HL-60 (cell line): ENCODE measurements at regions not wholly inside any gene's neighbourhood (a gene's known extent, or its start where the extent isn't known, plus 50 kb on each side); places are given as distances from the start of the nearest gene placed in this dataset.

ENCODE experiments used
- DNase-seq, 2 experiments: peaks; one replicate each; pipeline ENCODE4 v3.0.0-alpha.2; 2010 to 2020; ENCODE audit warnings: low read depth in 1 of 2, low spot score in 1 of 2
- H3K27ac ChIP-seq: fragments of 250-450 bp; sonication (Bioruptor Pico); replicated peaks from 2 replicates; pipeline ENCODE4 v1.5.1; 2020; ENCODE audit warnings: mild to moderate bottlenecking, moderate library complexity
- H3K27me3 ChIP-seq: fragments of 250-450 bp; sonication (Bioruptor Pico); 2 replicates; pipeline ENCODE4 v1.5.1; 2021; ENCODE audit warnings: mild to moderate bottlenecking, moderate library complexity; ENCODE audit not compliant: insufficient read depth, poor library complexity, severe bottlenecking
- H3K4me3 ChIP-seq: replicated peaks from 2 replicates; pipeline ENCODE4 v1.5.1; 2011; ENCODE audit warnings: mild to moderate bottlenecking, control low read depth, low read length; ENCODE audit not compliant: insufficient read depth
- CTCF ChIP-seq: IDR thresholded peaks from one replicate; pipeline ENCODE4 v1.5.1; 2011; ENCODE audit warnings: low read length, control low read depth, inconsistent platforms; ENCODE audit not compliant: insufficient read depth
- GABPA ChIP-seq: IDR thresholded peaks from 2 replicates; pipeline ENCODE4 v1.6.1; 2012; ENCODE audit warnings: low read depth
- POLR2AphosphoS5 ChIP-seq: IDR thresholded peaks from 2 replicates; pipeline ENCODE4 v1.6.1; 2012; ENCODE audit warnings: low read depth
- REST ChIP-seq: IDR thresholded peaks from 2 replicates; pipeline ENCODE4 v1.6.1; 2012; ENCODE audit warnings: low read depth; ENCODE audit not compliant: insufficient replicate concordance
- SPI1 ChIP-seq: IDR thresholded peaks from 2 replicates; pipeline ENCODE4 v1.6.1; 2012; ENCODE audit warnings: low read depth, mild to moderate bottlenecking, borderline replicate concordance

- H3K27ac ChIP-seq, result no peak overlapping the region
- no peak overlapping the region for H3K4me3 ChIP-seq
- DNase-seq, result no peak
- H3K27me3 ChIP-seq, result no peaks in the 10 kb centered on the region
- TF ChIP-seq SPI1 (no peak), POLR2AphosphoS5 (no peak), REST (no peak), CTCF (no peak), GABPA (no peak)
These were observed 162.4 kb downstream of the FOXO1 start for GRCh38 chr13:40503966-40504591.

- TF ChIP-seq POLR2AphosphoS5, result no peak
- no peak for TF ChIP-seq SPI1
- no peak for TF ChIP-seq CTCF
- no peak for TF ChIP-seq GABPA
- no peak for TF ChIP-seq REST
- DNase-seq, result no peak
- Histone ChIP-seq H3K27ac (no peak overlapping the region), H3K27me3 (no peaks in the 10 kb centered on the region), H3K4me3 (no peak overlapping the region)
These were observed 161.8 kb downstream of the FOXO1 start for GRCh38 chr13:40504641-40505040.

- H3K4me3 ChIP-seq, result no peak overlapping the region
- no peak overlapping the region for H3K27ac ChIP-seq
- H3K27me3 ChIP-seq, result no peaks in the 10 kb centered on the region
- TF ChIP-seq SPI1 (no peak), POLR2AphosphoS5 (no peak)
- no peak for DNase-seq
These were observed 161.2 kb downstream of the FOXO1 start for GRCh38 chr13:40505196-40505595.
